Caki2 (cell line): ENCODE measurements at regions not wholly inside any gene's neighbourhood (a gene's known extent, or its start where the extent isn't known, plus 50 kb on each side); places are given as distances from the start of the nearest gene placed in this dataset.

ENCODE experiments used
- DNase-seq: peaks from one replicate; pipeline ENCODE4 v3.0.0-alpha.2; 2015; ENCODE audit warnings: low read depth
- in situ Hi-C: cut with HindIII; loops from 2 replicates; pipeline ENCODE4 v1.10.0; 2016; ENCODE audit warnings: low sequenced_read_pairs, low pct_unique_long_range_greater_than_20kb, mixed read lengths

- no peak for DNase-seq
- in situ Hi-C loops, result no loop called here
These were observed 192.5 kb upstream of the TSC22D2 start for GRCh38 chr3:150215616-150216015.

GRCh38 chr3:150213577-150213976 lies 194.5 kb upstream of the TSC22D2 start:
- no peak for DNase-seq
- in situ Hi-C loops, result no loop called here

GRCh38 chr3:150210461-150211110 lies 197.5 kb upstream of the TSC22D2 start:
- DNase-seq, result no peak
- in situ Hi-C loops, result no loop called here

DNA sequence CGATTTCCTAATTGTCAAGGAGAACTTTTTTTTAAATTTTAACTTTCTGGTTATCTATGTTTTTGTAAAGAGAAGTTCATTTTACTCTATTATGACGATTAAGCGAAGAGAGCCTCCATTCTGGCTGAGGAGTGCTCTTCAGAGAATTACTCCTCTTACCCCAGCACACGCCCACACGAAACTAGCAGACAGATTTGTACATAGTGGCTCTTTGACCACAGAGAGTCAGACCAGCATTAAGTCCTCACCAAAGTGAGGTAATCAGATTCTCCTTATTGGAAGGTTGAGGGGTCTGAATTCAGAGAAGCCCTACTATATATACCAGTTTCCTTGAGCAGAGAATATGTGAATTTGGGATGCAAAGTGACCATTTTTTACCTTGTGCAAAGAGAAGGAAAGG lies 204.8 kb upstream of the TSC22D2 start:
- no peak for DNase-seq
- in situ Hi-C loops, result no loop called here

GRCh38 chr3:150202711-150203110 lies 205.4 kb upstream of the TSC22D2 start:
- no peak for DNase-seq
- in situ Hi-C loops, result no loop called here

DNA sequence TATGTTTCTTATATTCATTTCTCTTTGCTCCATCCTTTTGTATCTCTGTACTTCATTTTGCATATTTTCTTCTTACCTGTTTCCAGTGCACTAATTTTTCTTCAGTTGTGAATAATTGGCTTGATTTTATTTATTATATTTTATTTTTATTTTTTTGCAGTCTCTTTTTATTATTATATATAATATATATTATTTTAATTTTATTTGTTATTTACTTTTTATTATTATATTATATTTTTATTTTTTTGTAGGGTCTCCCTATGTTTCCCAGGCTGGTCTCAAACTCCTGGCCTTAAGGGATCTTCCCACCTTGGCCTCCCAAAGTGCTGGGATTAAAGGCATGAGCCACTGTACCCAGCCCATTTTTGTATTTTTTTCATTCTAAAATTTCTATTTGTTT lies 213.1 kb upstream of the TSC22D2 start:
- no peak for DNase-seq
- in situ Hi-C loops, result no loop called here

GRCh38 chr3:150194513-150194912 lies 213.6 kb upstream of the TSC22D2 start:
- in situ Hi-C loops, result no loop called here
- DNase-seq, result no peak

DNA sequence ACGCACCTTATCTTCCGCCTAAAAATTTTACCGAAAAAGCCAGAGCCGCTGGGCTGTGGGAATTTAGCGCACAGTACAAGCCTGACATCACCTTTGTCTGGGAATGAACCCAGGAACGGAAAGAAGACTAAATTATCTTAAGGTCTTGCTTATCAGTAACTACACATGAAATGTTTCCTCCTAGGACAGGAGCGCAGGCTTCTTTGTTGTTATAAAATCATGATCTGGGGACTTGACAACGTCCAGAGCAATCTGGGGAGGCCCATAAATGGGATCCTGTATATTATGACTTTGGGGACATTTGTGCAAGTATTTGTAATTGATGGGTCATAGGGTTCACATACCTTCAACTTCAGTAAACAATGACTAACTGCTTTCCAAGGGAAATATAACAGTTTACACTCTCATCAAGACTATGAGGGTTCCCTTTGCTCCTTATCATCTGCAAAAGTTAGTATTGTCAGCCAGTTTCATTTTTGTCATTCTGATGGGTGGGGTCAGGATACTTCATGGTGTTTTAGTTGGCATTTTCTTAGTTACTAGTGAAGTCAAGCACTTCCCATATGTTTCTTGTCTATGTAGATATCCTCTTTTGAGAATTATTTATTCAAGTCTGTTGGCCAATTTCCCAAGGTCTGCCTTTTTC lies 213.9 kb upstream of the PFN2 start:
- in situ Hi-C loops, result no loop called here
- peak; percentile 62 for DNase-seq

GRCh38 chr3:150183678-150184425 lies 213.2 kb upstream of the PFN2 start:
- in situ Hi-C loops, result no loop called here
- DNase-seq, result peak; percentile 75

DNA sequence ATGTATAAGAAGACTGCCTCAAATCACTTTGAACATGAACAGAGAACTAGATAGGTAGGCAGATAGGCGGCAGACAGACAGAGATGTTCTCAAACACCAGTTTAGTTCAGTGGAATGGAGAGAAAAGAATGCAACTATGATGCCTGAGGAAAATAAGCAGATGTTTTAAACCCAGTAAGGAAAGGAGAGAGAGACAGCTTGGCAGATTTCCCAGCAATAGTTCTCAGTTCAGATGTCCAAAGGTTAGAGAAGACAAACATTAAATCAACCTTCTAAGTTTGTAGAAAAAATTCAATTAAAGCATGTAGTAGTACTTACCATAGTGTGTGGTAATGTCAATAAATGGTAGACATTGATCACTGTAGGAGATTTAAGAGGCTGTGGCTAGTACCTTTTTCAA lies 209.6 kb upstream of the PFN2 start:
- peak; percentile 33 for DNase-seq

DNA sequence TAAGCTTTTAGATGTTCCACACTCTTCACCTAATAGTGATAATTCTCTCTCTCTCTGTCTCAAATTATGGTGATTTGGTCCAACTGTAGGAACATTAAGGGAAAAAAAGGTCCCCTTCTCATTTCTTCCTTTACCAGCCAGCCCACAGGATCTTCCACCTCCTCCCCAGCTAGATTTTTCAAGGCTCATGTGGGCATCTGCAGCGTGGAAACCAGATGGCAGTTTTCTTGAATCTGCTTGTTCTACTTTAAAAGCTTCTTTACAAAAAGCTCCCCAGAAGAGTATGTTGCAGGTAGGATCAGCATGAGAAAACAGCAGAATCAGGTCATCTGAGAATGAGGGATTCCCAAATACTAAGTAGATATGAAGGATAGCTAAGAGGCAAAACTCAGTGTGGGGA lies 208.6 kb upstream of the PFN2 start:
- DNase-seq, result no peak
- in situ Hi-C loops, result no loop called here

More for the DNA sequence above, 209.6 kb upstream of the PFN2 start:
- in situ Hi-C loops, result no loop called here

DNA sequence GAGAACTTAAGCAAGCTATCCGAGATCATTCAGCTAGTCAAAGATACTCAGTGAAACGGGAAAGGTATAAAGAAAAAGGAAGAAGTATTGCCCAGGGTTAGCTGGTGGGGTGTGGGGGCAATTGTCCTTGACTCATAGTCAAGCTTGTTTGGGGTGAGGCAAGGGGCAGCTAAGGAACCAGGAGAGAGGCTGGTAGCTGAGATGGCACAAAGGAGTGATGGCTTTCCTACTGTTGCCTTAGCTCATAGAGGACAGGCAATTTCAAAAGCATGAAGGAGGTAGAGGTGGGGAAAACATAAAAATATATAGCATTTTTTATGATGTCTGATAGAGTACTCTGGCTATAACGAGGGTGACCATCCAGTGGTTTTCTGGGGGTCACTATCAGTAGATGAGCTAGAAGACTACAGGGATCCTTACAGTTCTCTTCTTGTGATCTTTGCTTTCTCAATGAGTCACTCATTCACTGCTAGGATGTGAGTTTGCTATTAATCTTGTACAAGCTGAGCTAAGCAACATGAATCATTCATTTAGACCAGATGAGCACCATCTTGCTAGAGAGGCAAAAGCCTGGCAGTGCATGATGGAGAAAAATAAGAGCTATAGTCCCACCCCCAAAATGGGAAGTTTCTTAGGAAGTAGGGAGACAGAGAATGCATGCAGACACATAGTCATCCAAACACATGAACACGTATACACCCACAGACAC lies 207.1 kb upstream of the PFN2 start:
- DNase-seq, result peak; percentile 58
- in situ Hi-C loops, result no loop called here

GRCh38 chr3:150174179-150174578 lies 203.5 kb upstream of the PFN2 start:
- DNase-seq, result no peak
- in situ Hi-C loops, result no loop called here

DNA sequence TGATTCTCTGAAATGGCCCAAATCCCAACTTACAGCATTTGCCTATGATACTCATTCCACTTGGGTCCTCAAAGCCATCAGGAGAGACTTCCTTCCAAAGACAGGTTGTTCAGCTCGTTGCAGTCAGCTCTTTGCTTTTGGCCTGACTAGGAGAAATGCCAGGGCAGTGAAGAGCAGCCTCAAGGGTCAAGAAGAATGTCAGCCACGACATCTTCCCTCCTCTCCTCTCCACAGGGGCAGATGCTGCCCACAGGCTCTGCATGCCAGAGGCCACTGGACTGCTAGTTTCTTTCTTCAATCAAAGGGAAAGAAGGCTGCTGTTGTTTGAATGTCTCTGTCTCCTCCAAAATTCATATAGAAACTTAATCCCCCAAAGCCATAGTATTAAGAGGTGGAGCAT lies 201.7 kb upstream of the PFN2 start:
- in situ Hi-C loops, result no loop called here
- DNase-seq, result no peak

DNA sequence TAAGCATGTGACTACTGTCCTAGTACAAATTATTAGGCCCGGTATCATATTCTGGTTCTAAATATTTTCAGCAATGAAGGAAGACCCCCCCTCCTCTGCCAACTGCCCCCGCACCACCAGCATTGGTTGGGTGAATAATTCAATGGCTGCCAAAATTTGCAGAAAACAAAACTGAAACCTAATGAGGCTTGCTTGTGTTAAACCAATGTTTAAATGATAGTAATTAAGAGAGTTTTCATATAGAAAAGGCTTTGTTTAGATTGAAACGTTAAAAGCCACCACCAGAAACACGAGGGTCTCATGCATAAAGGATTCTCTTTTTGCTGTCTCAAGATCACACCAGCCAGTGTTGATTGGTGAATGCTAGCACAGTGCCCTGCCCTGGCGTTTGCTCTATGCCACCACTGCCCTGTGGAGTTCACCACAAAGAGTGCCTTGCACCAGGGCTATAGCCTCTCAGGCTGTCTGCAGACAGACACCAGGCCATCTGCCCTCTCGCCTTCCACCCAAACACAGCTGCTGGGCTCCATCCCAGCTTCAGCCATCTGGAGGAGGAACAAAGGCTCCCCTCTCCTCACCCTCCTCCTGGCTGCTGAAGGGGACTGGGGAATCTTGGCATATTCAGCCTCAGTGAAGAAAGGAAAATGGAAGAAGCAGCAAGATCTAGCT lies 200.3 kb upstream of the PFN2 start:
- in situ Hi-C loops, result no loop called here
- no peak for DNase-seq

DNA sequence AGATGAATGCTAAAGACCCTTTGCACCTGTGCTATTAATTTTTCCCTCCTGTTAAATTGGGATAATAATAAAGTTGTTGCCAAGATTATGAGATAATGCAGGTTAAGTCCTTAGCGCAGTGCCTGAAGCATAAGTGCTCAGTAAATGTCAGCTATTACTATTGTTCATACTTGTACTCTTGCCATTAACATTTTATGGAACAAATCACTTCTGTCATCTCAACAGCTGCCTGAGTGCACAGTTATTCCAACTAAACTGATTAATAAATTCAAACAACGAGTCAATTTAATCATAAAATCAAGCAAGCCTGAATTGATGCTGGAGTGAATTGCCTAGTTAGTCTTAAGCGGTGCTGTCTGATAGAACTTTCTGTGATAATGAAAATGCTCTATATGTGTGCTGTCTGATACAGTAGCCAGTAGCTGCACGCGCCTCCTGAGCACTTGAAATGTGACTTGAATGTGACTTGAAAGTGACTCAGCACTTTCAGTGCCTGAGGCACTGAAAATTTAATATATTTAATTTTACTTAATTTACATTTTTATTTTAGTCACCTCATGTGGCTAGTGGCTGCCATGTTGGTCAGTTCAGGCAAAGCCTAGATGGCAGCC lies 198.7 kb upstream of the PFN2 start:
- in situ Hi-C loops, result no loop called here
- no peak for DNase-seq

DNA sequence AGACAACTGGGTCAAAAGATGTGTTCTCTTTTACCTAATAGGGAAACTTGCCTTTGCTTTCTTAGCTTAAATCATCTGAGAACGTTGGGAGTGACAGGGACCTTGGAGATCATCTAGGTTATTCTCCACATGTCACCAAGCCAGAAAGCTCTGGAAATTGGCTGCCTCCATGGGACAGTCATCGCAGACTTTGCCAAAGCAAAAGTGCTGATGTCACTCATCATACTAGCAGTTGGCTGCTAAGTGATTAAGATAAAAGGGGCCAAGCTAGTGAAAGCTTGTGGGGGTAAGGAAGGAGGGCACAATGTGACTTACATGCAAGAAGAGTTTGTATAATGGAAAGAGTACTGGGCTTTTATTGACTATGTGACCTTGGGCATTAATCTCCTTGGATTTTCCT lies 198.0 kb upstream of the PFN2 start:
- no peak for DNase-seq
- in situ Hi-C loops, result no loop called here

- in situ Hi-C loops, result no loop called here
These were observed 194.8 kb upstream of the PFN2 start for GRCh38 chr3:150165396-150166094.

More at GRCh38 chr3:150165396-150166094, 194.8 kb upstream of the PFN2 start:
- no peak for DNase-seq
